GM23338 (cell line): ENCODE measurements at regions not wholly inside any gene's neighbourhood (a gene's known extent, or its start where the extent isn't known, plus 50 kb on each side); places are given as distances from the start of the nearest gene placed in this dataset.

Experiments used
- ATAC-seq: fragments of 200-7000 bp; cut with Tn5 transposase; 3 replicates; pipeline ENCODE4 v1.9.1; 2020
- DNase-seq: peaks from one replicate; pipeline ENCODE4 v3.0.0-alpha.2; 2015; ENCODE audit warnings: low spot score
- H2AFZ ChIP-seq: fragments of 200-600 bp; sonication (generic); 2 replicates; pipeline ENCODE4 v1.8.0; 2016; ENCODE audit warnings: antibody characterized with exemption, mild to moderate bottlenecking, moderate library complexity
- H3F3A ChIP-seq: fragments of 200-600 bp; sonication (generic); replicated peaks from 2 replicates; pipeline ENCODE4 v1.8.0; 2017; ENCODE audit warnings: antibody characterized with exemption, mixed run types, low read depth
- H3K27ac ChIP-seq: fragments of 200-600 bp; sonication (generic); 2 replicates; pipeline ENCODE4 v1.6.1; 2016; ENCODE audit warnings: low read depth
- H3K27me3 ChIP-seq: fragments of 200-600 bp; sonication (generic); 2 replicates; pipeline ENCODE4 v1.8.0; 2016; ENCODE audit warnings: mild to moderate bottlenecking, mixed run types, moderate library complexity; ENCODE audit not compliant: insufficient read depth
- H3K36me3 ChIP-seq: fragments of 200-600 bp; sonication (generic); 2 replicates; pipeline ENCODE4 v1.8.0; 2016; ENCODE audit warnings: mild to moderate bottlenecking; ENCODE audit not compliant: insufficient read depth
- H3K4me1 ChIP-seq: fragments of 200-600 bp; sonication (generic); 2 replicates; pipeline ENCODE4 v1.8.0; 2016; ENCODE audit warnings: mild to moderate bottlenecking, moderate library complexity; ENCODE audit not compliant: insufficient read depth
- H3K4me2 ChIP-seq: fragments of 200-600 bp; sonication (generic); 2 replicates; pipeline ENCODE4 v1.7.1; 2017; ENCODE audit warnings: mixed run types
- H3K4me3 ChIP-seq: fragments of 200-600 bp; sonication (generic); 2 replicates; pipeline ENCODE4 v1.6.1; 2016; ENCODE audit warnings: mixed run types
- H3K79me2 ChIP-seq: fragments of 200-600 bp; sonication (generic); replicated peaks from 2 replicates; pipeline ENCODE4 v1.8.0; 2017; ENCODE audit warnings: mild to moderate bottlenecking; ENCODE audit not compliant: insufficient read depth
- H3K9me2 ChIP-seq: fragments of 200-600 bp; sonication (generic); 2 replicates; pipeline ENCODE4 v1.8.0; 2017; ENCODE audit not compliant: insufficient read depth
- H4K20me1 ChIP-seq: fragments of 200-600 bp; sonication (generic); replicated peaks from 2 replicates; pipeline ENCODE4 v1.8.0; 2017; ENCODE audit warnings: mild to moderate bottlenecking; ENCODE audit not compliant: insufficient read depth
- H3K27ac Mint-ChIP-seq: 2 replicates; pipeline ENCODE4 v1.8.0; 2020; ENCODE audit warnings: inconsistent platforms, mild to moderate bottlenecking, moderate library complexity, mixed read lengths
- H3K27me3 Mint-ChIP-seq: 3 replicates; pipeline ENCODE4 v1.8.0; 2022; ENCODE audit warnings: low read depth, mild to moderate bottlenecking, moderate library complexity, mixed read lengths, inconsistent platforms; ENCODE audit not compliant: insufficient read depth, poor library complexity
- H3K36me3 Mint-ChIP-seq: 3 replicates; pipeline ENCODE4 v1.8.0; 2021; ENCODE audit warnings: low read depth, mild to moderate bottlenecking, inconsistent platforms, moderate library complexity, mixed read lengths
- H3K4me1 Mint-ChIP-seq: 3 replicates; pipeline ENCODE4 v1.8.0; 2020; ENCODE audit warnings: mild to moderate bottlenecking, inconsistent platforms, mixed read lengths
- H3K4me3 Mint-ChIP-seq: 3 replicates; pipeline ENCODE4 v1.8.0; 2021; ENCODE audit warnings: moderate library complexity, mild to moderate bottlenecking, inconsistent platforms, mixed read lengths
- H3K9me3 Mint-ChIP-seq: 3 replicates; pipeline ENCODE4 v1.8.0; 2020; ENCODE audit warnings: moderate library complexity, mild to moderate bottlenecking, inconsistent platforms, mixed read lengths
- CREB1 ChIP-seq: fragments of 250-450 bp; sonication (Bioruptor Pico); IDR thresholded peaks from 2 replicates; pipeline ENCODE4 v1.5.0; 2020; ENCODE audit warnings: low read depth, mild to moderate bottlenecking, moderate library complexity
- CTCF ChIP-seq, 2 experiments: fragments of 200-600 bp in 1 of 2; sonication (generic) in 1 of 2; conservative IDR thresholded peaks; 2 replicates each; pipeline versions ENCODE4 v1.5.1 to v1.6.1; 2016 to 2017; ENCODE audit warnings: antibody characterized with exemption in 2 of 2, low read depth in 2 of 2, mild to moderate bottlenecking in 2 of 2, moderate library complexity in 1 of 2
- EZH2phosphoT487 ChIP-seq: fragments of 200-600 bp; sonication (generic); IDR thresholded peaks from one replicate; pipeline ENCODE4 v1.8.1; 2018; ENCODE audit warnings: antibody characterized with exemption; ENCODE audit not compliant: unreplicated experiment
- REST ChIP-seq: IDR thresholded peaks from one replicate; pipeline ENCODE4 v1.6.1; 2018; ENCODE audit warnings: antibody characterized with exemption; ENCODE audit not compliant: unreplicated experiment
- STAT1 ChIP-seq: IDR thresholded peaks from one replicate; pipeline ENCODE4 v1.6.1; 2016; ENCODE audit warnings: antibody characterized with exemption; ENCODE audit not compliant: unreplicated experiment
- ZNF114 ChIP-seq: fragments of 250-450 bp; sonication (Bioruptor Pico); IDR thresholded peaks from 2 replicates; pipeline ENCODE4 v1.5.0; 2020; ENCODE audit warnings: mild to moderate bottlenecking, moderate library complexity
- ZNF331 ChIP-seq: fragments of 250-450 bp; sonication (Bioruptor Pico); IDR thresholded peaks from 2 replicates; pipeline ENCODE4 v1.5.0; 2020; ENCODE audit warnings: low read depth, mild to moderate bottlenecking, moderate library complexity
- ZNF462 ChIP-seq: fragments of 250-450 bp; sonication (Bioruptor Pico); IDR thresholded peaks from 2 replicates; pipeline ENCODE4 v1.5.0; 2020; ENCODE audit warnings: mild to moderate bottlenecking, moderate library complexity

GRCh38 chr20:60792941-60793340 is 459.1 kb upstream of the CDH4 start (continued):
- TF ChIP-seq ZNF462 (CRISPR knock-in tag) (no peak), ZNF114 (CRISPR knock-in tag) (no peak), ZNF331 (CRISPR knock-in tag) (no peak)

GRCh38 chr20:60794674-60795073 is 457.4 kb upstream of the CDH4 start:
- peaks cover 4% of the 10 kb centered on the region for H3K27me3 Mint-ChIP-seq
- Histone ChIP-seq H4K20me1 (no peaks in the 10 kb centered on the region), H3F3A (no peaks in the 10 kb centered on the region), H2AFZ (no peak overlapping the region), H3K4me2 (no peak overlapping the region), H3K4me3 (no peak overlapping the region), H3K9me2 (no peaks in the 10 kb centered on the region), H3K36me3 (no peaks in the 10 kb centered on the region), H3K27me3 (no peaks in the 10 kb centered on the region), H3K27ac (no peak overlapping the region), H3K4me1 (no peaks in the 10 kb centered on the region), H3K79me2 (no peaks in the 10 kb centered on the region)
- peaks cover 2% of the 10 kb centered on the region; the same call in 1 of the 3 replicates for H3K36me3 Mint-ChIP-seq
- no peak overlapping the region for H3K27ac Mint-ChIP-seq
- ATAC-seq (no peak), DNase-seq (no peak)
- peaks cover 10% of the 10 kb centered on the region; the same call in 2 of the 3 replicates for H3K9me3 Mint-ChIP-seq
- H3K4me3 Mint-ChIP-seq: no peak overlapping the region
- H3K4me1 Mint-ChIP-seq: peaks cover 5% of the 10 kb centered on the region; the same call in 2 of the 3 replicates
- TF ChIP-seq EZH2phosphoT487 (no peak), REST (no peak), CTCF (conservative IDR thresholded peaks at IDR 0.05; ENCODE audit: low read depth in 2 of 2) (no peak), STAT1 (no peak), CREB1 (CRISPR knock-in tag) (no peak), ZNF114 (CRISPR knock-in tag) (no peak)
